ENCODE measurements at regions not wholly inside any gene's neighbourhood (a gene's known extent, or its start where the extent isn't known, plus 50 kb on each side); places are given as distances from the start of the nearest gene placed in this dataset.

DNA sequence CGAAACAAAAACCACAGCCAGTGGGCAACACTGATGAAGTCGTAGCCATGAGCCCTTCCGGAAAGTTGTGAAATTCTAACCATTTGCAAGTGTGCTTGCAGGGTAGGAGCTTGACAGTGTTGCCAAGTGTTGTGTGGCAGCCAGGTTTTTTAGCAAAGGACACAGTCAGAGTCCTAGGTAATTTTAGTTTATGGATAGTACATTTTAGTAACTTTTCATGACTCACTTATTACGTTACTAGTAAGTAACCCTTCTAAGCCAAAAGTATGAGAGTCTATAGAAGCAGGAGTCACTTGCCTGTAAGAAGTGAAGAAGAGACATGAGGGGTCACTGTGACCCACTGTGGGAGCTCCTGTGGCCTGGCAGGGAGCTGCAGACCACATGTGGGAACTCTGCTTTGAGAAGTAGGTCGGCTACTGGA, 54.8 kb upstream of the ADPGK start:
- ChIA-PET CTCF (no interaction called here), POLR2A (no interaction called here)
- H3K4me3 ChIP-seq (ENCODE audit: low read depth, low read length), result no peak overlapping the region
- DNase-seq (ENCODE audit: low read depth, low spot score), result no peak
- TF ChIP-seq, protein P1, sequence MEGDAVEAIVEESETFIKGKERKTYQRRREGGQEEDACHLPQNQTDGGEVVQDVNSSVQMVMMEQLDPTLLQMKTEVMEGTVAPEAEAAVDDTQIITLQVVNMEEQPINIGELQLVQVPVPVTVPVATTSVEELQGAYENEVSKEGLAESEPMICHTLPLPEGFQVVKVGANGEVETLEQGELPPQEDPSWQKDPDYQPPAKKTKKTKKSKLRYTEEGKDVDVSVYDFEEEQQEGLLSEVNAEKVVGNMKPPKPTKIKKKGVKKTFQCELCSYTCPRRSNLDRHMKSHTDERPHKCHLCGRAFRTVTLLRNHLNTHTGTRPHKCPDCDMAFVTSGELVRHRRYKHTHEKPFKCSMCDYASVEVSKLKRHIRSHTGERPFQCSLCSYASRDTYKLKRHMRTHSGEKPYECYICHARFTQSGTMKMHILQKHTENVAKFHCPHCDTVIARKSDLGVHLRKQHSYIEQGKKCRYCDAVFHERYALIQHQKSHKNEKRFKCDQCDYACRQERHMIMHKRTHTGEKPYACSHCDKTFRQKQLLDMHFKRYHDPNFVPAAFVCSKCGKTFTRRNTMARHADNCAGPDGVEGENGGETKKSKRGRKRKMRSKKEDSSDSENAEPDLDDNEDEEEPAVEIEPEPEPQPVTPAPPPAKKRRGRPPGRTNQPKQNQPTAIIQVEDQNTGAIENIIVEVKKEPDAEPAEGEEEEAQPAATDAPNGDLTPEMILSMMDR (IDR thresholded peaks at IDR 0.05; ENCODE audit: insufficient read depth, low read length, missing control alignments), result no peak

DNA sequence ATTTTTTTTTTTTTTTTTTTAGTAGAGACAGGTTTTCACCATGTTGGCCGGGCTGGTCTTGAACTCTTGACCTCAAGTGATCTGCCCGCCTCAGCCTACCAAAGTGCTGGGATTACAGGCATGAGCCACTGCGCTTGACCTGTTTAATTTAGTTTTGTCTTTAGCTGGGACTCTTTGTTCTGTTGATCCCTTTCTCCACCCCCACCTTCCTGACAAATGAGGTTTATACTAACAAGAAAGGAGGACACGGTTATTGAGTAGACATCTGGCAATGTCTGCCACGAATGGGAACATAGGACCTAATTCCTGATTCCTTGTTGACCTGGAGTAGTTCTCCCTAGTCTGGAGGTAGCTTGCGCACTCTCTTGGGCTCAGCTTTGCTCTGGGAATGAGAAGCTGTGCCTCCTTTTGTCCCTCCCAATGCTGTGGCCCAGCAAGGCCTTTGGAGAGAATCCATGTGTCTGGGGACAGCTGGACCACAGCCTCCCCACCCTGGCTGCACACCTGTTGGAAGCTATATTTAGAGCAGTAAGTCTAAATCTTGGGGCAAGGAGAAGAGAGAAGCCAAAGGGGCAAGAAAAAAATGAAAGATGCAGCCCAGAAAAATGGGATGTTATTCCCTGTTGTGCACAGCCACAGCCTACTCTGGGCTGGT, 53.2 kb upstream of the ADPGK start:
- ChIA-PET POLR2A (no interaction called here), CTCF (no interaction called here)
- TF ChIP-seq, protein P1 (IDR thresholded peaks at IDR 0.05; ENCODE audit: insufficient read depth, low read length, missing control alignments), result no peak
- DNase-seq (ENCODE audit: low read depth, low spot score), result no peak
- H3K4me3 ChIP-seq (ENCODE audit: low read depth, low read length), result no peak overlapping the region

DNA sequence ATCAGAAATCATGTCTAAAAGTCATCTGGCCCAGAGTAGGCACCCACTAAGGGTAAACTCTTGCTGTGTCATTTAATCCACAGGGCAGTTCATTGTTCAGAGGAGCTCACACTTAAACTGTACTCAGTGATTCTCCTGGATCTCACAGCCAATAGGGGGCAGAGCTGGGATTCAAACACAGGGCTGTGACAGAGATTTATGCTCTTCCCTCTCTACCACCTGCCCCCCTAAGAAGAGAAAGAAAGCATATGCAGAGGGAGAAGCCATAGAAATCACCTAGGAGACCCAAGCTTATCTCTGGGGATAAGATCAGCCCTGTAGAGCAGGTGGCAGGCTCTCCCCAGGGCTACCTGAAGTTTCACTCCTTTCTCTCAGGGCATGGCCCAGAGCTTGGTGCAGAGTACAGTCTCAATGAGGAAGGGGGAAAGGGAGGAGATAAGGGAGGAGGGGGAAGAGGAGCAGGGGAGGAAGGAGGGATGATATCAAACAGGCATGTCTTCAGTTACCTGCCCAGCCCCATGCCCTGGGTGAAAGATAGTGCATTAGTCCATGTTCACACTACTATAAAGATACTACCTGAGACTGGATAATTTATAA, 51.8 kb upstream of the ADPGK start:
- ChIA-PET POLR2A (no interaction called here), CTCF (no interaction called here)

DNA sequence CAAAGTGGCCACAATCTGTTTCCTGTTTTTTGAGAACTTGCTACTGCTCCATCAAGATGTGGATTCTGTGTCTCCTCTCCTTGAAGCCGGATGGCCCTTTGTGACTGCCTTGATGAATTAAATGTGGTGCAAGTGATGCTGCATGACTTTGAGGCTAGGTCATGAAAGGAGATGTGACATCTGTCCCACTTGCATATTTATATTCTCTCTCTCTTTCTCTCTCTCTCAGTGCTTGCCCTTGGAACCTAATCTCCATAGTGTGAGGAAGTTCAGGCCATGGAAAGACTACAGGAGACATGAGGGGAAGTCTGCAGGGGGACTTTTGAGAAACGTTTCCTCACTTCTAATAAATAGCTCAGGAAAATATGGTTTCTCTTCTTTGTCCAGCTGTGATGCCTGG, 50.0 kb upstream of the ADPGK start:
- CTCF ChIA-PET, result no interaction called here
- no peak for DNase-seq (ENCODE audit: low read depth, low spot score)

More for the DNA sequence above, 51.8 kb upstream of the ADPGK start:
- TF ChIP-seq, protein P1 (IDR thresholded peaks at IDR 0.05; ENCODE audit: insufficient read depth, low read length, missing control alignments), result no peak
- H3K4me3 ChIP-seq (ENCODE audit: low read depth, low read length), result no peak overlapping the region
- DNase-seq (ENCODE audit: low read depth, low spot score), result no peak

More for the DNA sequence above, 50.0 kb upstream of the ADPGK start:
- TF ChIP-seq, protein P1 (IDR thresholded peaks at IDR 0.05; ENCODE audit: insufficient read depth, low read length, missing control alignments), result no peak
- POLR2A ChIA-PET, result no interaction called here
- H3K4me3 ChIP-seq (ENCODE audit: low read depth, low read length), result no peak overlapping the region

Measured in AG04449 (cell line).